Fibroblast of pulmonary artery (primary cell): ENCODE measurements at regions not wholly inside any gene's neighbourhood (a gene's known extent, or its start where the extent isn't known, plus 50 kb on each side); places are given as distances from the start of the nearest gene placed in this dataset.

ENCODE experiments used
- DNase-seq: peaks from one replicate; pipeline ENCODE4 v3.0.0-alpha.2; 2010; ENCODE audit warnings: low read depth
- H3K4me3 ChIP-seq: replicated peaks from 2 replicates; pipeline ENCODE4 v1.5.1; 2011; ENCODE audit warnings: low read depth, mild to moderate bottlenecking, control low read depth, low read length, moderate library complexity
- TF ChIP-seq, protein P1 (sequence below): IDR thresholded peaks from 2 replicates; pipeline ENCODE4 v1.5.1; 2011; ENCODE audit warnings: mild to moderate bottlenecking, control low read depth, low read length, inconsistent platforms; ENCODE audit errors: missing control alignments

DNA sequence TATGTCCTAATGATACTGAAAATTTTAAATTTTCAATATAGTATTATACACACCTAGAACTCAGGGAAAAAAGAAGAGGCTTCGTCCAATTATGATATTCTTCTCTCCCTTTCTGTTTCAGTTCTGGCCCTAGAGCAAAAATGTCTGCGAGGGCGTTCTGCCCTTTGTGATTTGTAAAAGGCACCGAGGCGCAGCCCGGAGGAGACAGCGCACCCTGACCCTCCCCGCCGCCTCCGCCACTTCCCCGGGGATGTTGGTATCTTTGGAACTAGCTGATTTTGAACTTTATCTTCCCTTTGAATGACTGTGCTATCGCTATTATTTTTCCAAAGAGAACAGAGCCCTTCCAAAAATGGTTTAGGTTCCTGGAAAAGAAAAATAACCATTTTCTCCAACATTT lies 173.2 kb upstream of the FAM9B start:
- TF ChIP-seq, protein P1, sequence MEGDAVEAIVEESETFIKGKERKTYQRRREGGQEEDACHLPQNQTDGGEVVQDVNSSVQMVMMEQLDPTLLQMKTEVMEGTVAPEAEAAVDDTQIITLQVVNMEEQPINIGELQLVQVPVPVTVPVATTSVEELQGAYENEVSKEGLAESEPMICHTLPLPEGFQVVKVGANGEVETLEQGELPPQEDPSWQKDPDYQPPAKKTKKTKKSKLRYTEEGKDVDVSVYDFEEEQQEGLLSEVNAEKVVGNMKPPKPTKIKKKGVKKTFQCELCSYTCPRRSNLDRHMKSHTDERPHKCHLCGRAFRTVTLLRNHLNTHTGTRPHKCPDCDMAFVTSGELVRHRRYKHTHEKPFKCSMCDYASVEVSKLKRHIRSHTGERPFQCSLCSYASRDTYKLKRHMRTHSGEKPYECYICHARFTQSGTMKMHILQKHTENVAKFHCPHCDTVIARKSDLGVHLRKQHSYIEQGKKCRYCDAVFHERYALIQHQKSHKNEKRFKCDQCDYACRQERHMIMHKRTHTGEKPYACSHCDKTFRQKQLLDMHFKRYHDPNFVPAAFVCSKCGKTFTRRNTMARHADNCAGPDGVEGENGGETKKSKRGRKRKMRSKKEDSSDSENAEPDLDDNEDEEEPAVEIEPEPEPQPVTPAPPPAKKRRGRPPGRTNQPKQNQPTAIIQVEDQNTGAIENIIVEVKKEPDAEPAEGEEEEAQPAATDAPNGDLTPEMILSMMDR, result no peak
- peak; percentile 1 for DNase-seq
- H3K4me3 ChIP-seq, result no peak overlapping the region

DNA sequence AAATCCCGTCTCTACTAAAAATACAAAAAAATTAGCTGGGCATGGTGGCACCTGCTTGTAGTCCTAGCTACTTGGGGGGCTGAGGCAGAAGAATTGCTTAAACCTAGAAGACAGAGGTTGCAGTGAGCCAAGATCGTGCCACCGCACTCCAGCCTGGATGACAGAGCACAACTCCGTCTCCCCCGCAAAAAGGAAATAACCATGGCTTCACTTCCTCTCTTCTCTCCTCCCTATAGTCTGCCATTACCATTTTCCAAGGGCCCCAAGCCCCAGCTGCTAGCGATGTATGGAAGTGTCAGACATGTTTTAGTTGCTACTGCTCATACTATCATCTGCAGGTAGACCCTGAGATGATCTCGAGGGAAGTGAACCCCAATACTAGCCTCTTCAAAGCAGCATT lies 177.3 kb upstream of the FAM9B start:
- TF ChIP-seq, protein P1, result no peak
- no peak overlapping the region for H3K4me3 ChIP-seq
- DNase-seq, result no peak

DNA sequence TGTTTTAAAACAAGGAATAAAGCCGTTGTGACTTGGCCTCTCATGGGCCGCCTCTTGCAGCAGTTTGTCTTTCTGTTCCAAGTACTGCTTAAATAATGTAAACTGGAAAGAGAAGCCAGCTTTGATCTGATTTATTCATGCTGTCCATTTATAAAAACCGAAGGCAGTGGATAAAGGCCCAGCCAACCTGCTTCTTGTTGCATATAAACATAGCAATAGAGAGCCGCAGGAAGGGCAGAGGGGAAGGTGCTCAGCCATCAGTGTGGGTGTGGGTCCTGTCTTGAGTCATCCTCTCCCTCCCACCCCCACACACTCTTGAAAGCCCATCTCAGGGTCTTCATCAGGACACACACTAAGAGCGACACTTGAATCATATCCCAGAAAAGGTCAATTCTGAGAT lies 187.9 kb upstream of the FAM9B start:
- no peak for DNase-seq
- TF ChIP-seq, protein P1, result no peak
- H3K4me3 ChIP-seq, result no peak overlapping the region

DNA sequence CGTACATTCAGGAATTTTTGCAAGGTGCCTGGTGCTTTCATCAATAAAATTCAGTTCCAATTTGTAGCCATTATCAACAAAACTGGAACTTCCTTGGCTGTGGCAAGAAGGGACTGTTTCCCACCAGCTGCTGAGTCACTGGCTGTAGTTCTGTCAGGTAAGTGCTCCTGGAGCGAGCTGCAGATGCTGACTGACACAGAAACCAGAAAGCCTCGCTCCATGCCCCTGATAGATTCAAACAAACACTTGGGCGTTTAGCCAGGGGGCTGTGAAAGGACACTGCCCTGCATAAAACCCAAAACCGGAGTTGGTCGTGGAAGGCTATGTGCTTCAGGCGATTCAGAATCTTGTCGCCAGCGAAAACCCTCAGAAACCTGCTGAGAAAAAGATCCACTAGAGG lies 188.4 kb upstream of the FAM9B start:
- TF ChIP-seq, protein P1, result no peak
- DNase-seq, result no peak
- H3K4me3 ChIP-seq, result no peak overlapping the region

DNA sequence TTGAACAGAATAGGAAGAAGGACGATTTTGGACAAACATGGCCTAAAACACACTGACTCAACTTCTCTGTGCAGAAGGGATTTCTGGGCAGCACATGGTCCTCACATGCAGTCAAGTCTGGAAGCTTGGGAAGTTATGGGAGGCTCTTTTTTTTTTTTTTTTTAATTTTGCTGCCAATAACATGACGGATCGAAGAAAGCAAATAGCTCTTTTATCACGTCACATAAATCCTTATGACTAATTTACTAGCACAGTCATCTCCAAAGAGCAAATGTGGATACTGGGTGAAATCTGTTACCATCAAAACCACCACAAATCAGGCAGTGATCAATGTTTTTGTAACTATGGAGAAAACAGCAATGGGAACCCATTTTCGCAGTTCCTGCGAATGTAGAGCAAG lies 193.3 kb upstream of the FAM9B start:
- H3K4me3 ChIP-seq, result no peak overlapping the region
- TF ChIP-seq, protein P1, result no peak
- DNase-seq, result no peak

DNA sequence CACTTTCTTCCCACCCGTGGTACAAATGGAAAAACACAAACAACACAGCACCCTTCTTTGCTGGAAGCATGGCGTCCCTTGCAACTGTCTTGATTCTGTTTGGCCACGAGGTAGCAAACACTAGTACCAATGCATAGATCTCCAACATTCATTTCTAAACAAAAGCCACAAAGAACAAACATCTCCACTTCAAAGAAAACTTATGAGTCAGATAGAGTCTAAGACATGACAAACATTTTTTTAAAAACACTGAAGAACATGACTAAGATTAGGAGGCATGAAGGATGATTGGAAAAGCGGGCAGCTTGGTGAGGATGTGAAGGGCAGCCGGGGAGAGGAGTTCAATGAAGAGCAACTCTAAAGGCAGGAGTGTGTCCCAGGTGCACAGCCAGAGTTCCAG lies 197.6 kb upstream of the FAM9B start:
- TF ChIP-seq, protein P1, result no peak
- H3K4me3 ChIP-seq, result no peak overlapping the region
- DNase-seq, result no peak

DNA sequence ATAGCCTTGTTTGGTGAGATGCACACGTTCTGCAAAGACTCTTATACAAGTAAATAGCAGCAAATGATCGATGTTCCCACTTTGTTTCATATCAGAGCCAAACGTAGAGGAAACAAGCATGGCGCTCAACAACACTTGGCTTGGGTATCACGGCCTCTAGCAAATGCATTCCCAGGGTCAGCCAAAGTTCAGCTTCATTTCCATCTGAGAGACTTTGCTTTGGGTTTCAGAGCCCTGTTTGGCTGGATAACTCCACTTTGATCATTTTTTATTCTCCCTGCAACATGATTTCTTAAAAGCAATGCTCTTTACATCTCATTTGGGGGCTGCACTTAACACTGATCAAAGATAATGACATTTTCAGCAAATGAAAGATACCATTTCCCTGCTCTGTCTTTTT lies 199.2 kb upstream of the FAM9B start:
- DNase-seq, result no peak
- TF ChIP-seq, protein P1, result no peak
- H3K4me3 ChIP-seq, result no peak overlapping the region
